GM12872 (cell line): ENCODE measurements at regions not wholly inside any gene's neighbourhood (a gene's known extent, or its start where the extent isn't known, plus 50 kb on each side); places are given as distances from the start of the nearest gene placed in this dataset.

Experiments
- TF ChIP-seq, protein P1 (sequence below): IDR thresholded peaks from 3 replicates; pipeline ENCODE4 v1.5.1; 2011; ENCODE audit warnings: low read depth, mild to moderate bottlenecking, low read length, moderate library complexity; ENCODE audit not compliant: insufficient read depth

DNA sequence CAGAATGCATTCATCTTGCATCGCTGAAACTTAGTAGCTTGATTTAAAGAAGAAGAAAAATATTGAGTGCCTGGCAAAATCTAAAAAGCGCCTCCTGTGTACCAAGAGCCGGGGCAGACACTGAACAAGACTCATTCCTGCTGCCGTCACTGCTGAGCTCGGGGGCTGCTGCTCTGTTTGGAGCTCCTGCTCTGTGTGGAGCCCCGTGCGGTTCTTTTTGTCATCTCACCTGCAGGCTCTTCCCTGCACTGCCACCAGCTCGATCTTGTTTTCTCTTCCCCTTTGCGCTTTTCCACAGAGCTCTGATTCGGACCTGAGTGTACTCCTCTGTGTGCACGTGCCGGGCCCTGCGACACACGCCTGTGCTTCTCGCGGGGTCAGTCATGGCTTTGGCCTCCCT is 462.1 kb upstream of the DPP6 start:
- TF ChIP-seq, protein P1, sequence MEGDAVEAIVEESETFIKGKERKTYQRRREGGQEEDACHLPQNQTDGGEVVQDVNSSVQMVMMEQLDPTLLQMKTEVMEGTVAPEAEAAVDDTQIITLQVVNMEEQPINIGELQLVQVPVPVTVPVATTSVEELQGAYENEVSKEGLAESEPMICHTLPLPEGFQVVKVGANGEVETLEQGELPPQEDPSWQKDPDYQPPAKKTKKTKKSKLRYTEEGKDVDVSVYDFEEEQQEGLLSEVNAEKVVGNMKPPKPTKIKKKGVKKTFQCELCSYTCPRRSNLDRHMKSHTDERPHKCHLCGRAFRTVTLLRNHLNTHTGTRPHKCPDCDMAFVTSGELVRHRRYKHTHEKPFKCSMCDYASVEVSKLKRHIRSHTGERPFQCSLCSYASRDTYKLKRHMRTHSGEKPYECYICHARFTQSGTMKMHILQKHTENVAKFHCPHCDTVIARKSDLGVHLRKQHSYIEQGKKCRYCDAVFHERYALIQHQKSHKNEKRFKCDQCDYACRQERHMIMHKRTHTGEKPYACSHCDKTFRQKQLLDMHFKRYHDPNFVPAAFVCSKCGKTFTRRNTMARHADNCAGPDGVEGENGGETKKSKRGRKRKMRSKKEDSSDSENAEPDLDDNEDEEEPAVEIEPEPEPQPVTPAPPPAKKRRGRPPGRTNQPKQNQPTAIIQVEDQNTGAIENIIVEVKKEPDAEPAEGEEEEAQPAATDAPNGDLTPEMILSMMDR: no peak

DNA sequence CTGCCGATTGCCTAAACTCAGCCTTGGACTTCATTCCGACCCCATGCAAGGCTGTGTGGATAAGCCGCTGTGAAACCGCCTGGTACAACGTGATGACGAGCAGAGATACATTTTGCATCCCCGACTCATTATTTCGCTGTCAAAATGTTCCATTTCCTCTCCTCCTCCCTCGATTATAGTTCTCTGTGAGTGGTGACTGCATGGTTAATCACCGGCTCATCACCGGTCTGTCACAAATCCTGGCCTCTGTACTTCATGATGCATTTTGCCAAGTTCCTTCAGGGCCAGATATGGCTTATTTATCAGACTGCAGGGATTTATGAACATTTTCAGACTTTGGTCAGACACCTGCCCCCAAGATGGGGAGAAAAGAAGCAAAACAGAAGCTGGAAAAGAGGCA is 461.6 kb upstream of the DPP6 start:
- TF ChIP-seq, protein P1: no peak

DNA sequence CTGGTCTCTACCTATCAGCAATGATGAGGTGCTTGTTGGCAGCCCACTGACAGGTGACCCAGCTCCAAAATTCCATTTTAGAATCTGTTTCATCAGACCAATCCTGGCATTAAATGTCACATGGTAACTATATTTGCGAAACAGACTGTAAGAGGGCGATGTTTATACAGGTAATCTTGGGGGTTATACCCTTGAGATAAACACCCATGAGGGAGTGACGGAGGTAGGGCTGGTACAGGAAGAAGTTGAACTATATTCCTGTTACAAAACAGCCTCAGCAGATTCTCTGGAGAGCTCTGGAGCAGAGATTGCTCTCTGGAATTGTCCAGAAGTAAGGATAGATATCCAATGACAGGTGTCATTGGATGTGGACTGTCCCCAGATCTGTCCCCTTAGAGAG is 444.8 kb upstream of the DPP6 start:
- TF ChIP-seq, protein P1: no peak

DNA sequence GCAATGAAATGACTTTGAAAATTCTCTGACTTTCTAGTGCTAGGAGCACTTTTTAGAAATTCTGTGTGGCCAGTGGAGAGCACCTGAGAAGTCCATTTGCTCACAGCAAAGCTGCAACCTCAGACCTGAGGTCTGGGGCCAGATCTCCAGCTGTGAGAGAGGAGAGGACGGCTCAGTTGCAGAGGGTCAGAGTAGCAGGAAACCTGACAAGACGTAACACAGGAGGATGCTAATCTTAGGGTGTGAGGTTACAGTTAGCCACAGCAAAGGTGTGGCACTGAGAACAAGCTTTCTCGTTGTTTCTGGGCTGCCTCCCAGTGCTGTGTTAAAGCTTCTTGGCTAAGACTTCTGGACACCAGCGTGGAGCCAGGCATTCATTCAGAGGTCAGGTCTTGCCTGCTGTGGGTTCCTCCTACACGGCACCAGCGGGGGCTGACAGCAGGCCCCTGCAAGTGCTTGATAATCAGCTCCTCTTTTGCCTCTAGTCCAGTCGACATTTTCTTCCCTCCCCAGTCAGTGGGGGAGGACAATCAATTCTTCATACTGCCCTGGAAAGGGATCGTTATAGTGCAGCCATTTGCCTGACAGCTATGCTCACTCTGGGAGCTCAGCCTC is 435.4 kb upstream of the DPP6 start:
- TF ChIP-seq, protein P1: no peak

DNA sequence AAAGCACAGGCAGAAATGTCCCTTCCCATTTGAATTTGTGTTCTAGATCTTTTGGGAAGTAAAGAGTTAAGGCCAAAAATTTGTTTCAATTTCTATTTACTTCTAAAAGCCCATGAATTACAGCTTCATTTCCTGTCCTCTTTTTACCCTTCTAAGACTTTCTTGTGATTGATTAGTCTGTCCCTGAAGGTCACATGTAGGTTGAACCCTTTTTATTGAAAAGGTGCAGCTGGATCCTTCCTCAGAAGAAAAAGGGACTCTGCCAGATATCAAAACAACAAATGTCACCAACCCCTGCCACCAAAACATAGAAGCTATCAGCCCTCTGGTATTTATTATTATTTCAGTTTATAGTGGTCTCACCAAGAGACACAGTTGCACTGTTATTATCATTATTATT is 424.9 kb upstream of the DPP6 start:
- TF ChIP-seq, protein P1: no peak

DNA sequence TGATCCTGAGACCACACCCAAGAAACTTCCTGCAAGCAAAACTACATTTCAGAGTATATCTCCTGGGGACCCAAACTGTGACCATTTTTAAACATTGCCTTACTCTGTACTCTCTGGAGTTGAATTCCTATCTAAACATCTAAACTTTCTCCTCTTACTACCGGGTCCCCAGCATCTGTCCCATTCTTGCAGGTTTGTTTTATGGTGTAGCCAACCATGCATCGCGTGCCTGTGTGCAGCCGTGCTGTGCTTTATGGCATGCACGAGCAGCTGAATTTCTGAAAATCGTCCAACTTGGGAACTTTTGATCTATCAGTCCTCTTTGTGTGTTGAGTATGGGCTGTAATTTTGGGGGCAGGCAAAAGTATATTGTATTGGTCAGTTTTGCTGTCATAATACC is 423.8 kb upstream of the DPP6 start:
- TF ChIP-seq, protein P1: no peak

DNA sequence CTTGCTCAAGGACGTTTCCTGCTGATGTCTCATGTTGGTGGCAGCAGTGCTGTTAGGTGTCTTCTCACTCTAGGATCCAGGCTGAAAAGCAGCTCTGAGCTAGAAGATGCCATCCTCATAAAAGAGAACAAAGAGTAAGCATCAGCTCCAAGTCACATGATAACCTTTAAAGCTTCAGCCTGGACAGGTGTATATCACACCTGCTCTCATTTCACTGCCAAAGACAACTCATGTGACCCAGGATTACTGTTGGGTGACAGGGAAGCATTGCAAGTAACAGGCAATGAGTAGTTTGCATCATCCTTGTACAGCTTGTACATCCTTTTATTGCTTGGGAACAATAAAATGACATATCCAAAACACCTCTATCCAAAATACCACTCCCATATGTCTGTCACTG is 423.4 kb upstream of the DPP6 start:
- TF ChIP-seq, protein P1: no peak
